Keratinocyte (primary cell): ENCODE measurements at regions not wholly inside any gene's neighbourhood (a gene's known extent, or its start where the extent isn't known, plus 50 kb on each side); places are given as distances from the start of the nearest gene placed in this dataset.

Experiments used
- DNase-seq: peaks from one replicate; pipeline ENCODE4 v3.0.0-alpha.2; 2011; ENCODE audit warnings: low read depth, missing footprints, low spot score
- FAIRE-seq: peaks from 2 replicates; lab custom pipeline; 2011; peaks lifted over from hg19 to GRCh38; lab: Jason Lieb, UNC
- H2AFZ ChIP-seq: 2 replicates; pipeline ENCODE4 v1.6.0; 2012; ENCODE audit warnings: low read length, control low read depth, inconsistent platforms; ENCODE audit not compliant: control insufficient read depth
- H3K27ac ChIP-seq: 2 replicates; pipeline ENCODE4 v1.5.1; 2011; ENCODE audit warnings: low read length; ENCODE audit not compliant: control insufficient read depth, insufficient read depth
- H3K27me3 ChIP-seq: 3 replicates; pipeline ENCODE4 v1.6.0; 2011; ENCODE audit warnings: low read length; ENCODE audit not compliant: control insufficient read depth, insufficient read depth; ENCODE audit errors: extremely low read depth
- H3K36me3 ChIP-seq, 2 experiments: 2 replicates in 1 of 2; 3 replicates in 1 of 2; pipeline ENCODE4 v1.5.1; 2011; ENCODE audit warnings: low read length in 2 of 2, mild to moderate bottlenecking in 1 of 2; ENCODE audit not compliant: control insufficient read depth in 2 of 2, insufficient read depth in 2 of 2; ENCODE audit errors: extremely low read depth in 1 of 2
- H3K4me1 ChIP-seq: 3 replicates; pipeline ENCODE4 v1.5.1; 2011; ENCODE audit warnings: low read length; ENCODE audit not compliant: control insufficient read depth, insufficient read depth; ENCODE audit errors: extremely low read depth
- H3K4me2 ChIP-seq: 3 replicates; pipeline ENCODE4 v1.6.0; 2011; ENCODE audit warnings: low read depth, low read length; ENCODE audit not compliant: control insufficient read depth, insufficient read depth; ENCODE audit errors: extremely low read depth
- H3K4me3 ChIP-seq, 3 experiments: fragments of 200-600 bp in 1 of 3; sonication (generic) in 1 of 3; 2 replicates in 2 of 3; 3 replicates in 1 of 3; pipeline ENCODE4 v1.5.1; 2011 to 2016; ENCODE audit warnings: low read length in 3 of 3, mild to moderate bottlenecking in 3 of 3, control low read depth in 2 of 3, inconsistent platforms in 1 of 3, low read depth in 1 of 3, mixed read lengths in 1 of 3, mixed run types in 1 of 3, moderate library complexity in 1 of 3; ENCODE audit not compliant: control insufficient read depth in 2 of 3, insufficient read depth in 2 of 3; ENCODE audit errors: extremely low read depth in 1 of 3
- H3K79me2 ChIP-seq: 2 replicates; pipeline ENCODE4 v1.6.0; 2012; ENCODE audit warnings: low read length; ENCODE audit not compliant: control insufficient read depth, insufficient read depth
- H3K9ac ChIP-seq: 3 replicates; pipeline ENCODE4 v1.6.0; 2011; ENCODE audit warnings: low read length; ENCODE audit not compliant: control insufficient read depth, insufficient read depth; ENCODE audit errors: extremely low read depth
- H3K9me1 ChIP-seq: 3 replicates; pipeline ENCODE4 v1.6.0; 2011; ENCODE audit warnings: low read length; ENCODE audit not compliant: control insufficient read depth, insufficient read depth; ENCODE audit errors: extremely low read depth
- H3K9me3 ChIP-seq: 2 replicates; pipeline ENCODE4 v1.5.1; 2012; ENCODE audit warnings: low read depth, low read length; ENCODE audit not compliant: control insufficient read depth
- H4K20me1 ChIP-seq: 3 replicates; pipeline ENCODE4 v1.6.0; 2011; ENCODE audit warnings: low read length; ENCODE audit not compliant: control insufficient read depth, insufficient read depth; ENCODE audit errors: extremely low read depth
- EZH2 ChIP-seq: IDR thresholded peaks from one replicate; pipeline ENCODE4 v1.6.1; 2012; ENCODE audit warnings: inconsistent platforms, mild to moderate bottlenecking, low read length, moderate library complexity
- dilution Hi-C: fragments of 300-500 bp; cut with MboI; formaldehyde crosslinking; loops from one replicate; pipeline ENCODE4 v1.7.0; 2020; ENCODE audit warnings: low sequenced_read_pairs; ENCODE audit not compliant: extremely low pct_ligation_motif_present
- TF ChIP-seq, protein P1 (sequence below), 3 experiments: IDR thresholded peaks in 1 of 3; conservative IDR thresholded peaks in 1 of 3; optimal IDR thresholded peaks in 1 of 3; 2 replicates in 2 of 3; 3 replicates in 1 of 3; pipeline versions ENCODE3 to v1.5.1; 2011; ENCODE audit warnings: low read length in 3 of 3, mild to moderate bottlenecking in 3 of 3, moderate library complexity in 2 of 3, control low read depth in 1 of 3, inconsistent platforms in 1 of 3; ENCODE audit not compliant: insufficient read depth in 2 of 3; ENCODE audit errors: extremely low read depth in 1 of 3

DNA sequence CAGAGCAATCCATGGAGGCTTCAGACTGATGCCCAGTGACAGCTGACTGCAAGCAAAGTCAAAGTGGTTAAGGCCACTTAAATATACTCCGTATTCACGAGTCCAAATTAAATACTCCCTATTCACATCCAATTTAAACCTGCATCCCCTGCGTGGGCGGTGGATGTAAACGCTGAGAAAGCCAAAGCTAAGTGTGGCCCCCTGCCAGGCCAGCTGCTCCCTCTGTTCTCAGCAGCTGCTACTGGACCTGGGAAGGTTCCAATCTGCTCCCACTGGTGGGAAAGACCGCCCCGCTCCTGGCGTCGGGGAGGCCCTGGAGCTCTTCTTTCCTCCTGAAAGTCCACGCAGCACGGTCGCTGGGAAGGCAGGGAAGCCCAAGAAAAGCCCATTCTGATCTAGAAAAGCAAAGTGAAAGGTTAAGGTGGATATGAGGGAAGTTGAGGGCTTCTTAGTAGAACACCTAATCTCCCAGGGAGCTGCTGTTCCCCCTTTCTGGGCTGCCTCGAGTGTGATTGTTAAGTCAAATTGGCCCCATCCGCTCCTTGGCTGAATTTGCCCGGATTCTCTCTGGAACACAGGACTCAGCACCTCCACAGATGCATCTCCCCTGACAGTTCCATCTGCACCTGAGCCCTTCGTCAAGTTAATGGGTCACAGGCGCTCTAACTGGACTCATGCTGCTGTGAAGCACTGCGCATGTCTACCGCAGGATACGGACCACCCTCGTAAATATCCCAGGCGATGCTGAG lies 205.5 kb downstream of the USP12 start:
- no peak for DNase-seq
- no peaks in the 10 kb centered on the region for H3K9me3 ChIP-seq
- dilution Hi-C loops, result no loop called here
- no peak for FAIRE-seq
- H3K36me3 ChIP-seq, result no peaks in the 10 kb centered on the region
- H2AFZ ChIP-seq, result no peak overlapping the region
- no peaks in the 10 kb centered on the region for H3K79me2 ChIP-seq
- no peaks in the 10 kb centered on the region for H3K4me1 ChIP-seq
- no peak overlapping the region for H3K4me2 ChIP-seq
- no peak for TF ChIP-seq EZH2
- TF ChIP-seq, protein P1, sequence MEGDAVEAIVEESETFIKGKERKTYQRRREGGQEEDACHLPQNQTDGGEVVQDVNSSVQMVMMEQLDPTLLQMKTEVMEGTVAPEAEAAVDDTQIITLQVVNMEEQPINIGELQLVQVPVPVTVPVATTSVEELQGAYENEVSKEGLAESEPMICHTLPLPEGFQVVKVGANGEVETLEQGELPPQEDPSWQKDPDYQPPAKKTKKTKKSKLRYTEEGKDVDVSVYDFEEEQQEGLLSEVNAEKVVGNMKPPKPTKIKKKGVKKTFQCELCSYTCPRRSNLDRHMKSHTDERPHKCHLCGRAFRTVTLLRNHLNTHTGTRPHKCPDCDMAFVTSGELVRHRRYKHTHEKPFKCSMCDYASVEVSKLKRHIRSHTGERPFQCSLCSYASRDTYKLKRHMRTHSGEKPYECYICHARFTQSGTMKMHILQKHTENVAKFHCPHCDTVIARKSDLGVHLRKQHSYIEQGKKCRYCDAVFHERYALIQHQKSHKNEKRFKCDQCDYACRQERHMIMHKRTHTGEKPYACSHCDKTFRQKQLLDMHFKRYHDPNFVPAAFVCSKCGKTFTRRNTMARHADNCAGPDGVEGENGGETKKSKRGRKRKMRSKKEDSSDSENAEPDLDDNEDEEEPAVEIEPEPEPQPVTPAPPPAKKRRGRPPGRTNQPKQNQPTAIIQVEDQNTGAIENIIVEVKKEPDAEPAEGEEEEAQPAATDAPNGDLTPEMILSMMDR (optimal IDR thresholded peaks at IDR 0.05 in 1 of 3, IDR thresholded peaks at IDR 0.05 in 1 of 3, conservative IDR thresholded peaks at IDR 0.05 in 1 of 3; ENCODE audit: extremely low read depth in 1 of 3, insufficient read depth in 2 of 3, low read length in 3 of 3), result no peak
- H3K9me1 ChIP-seq, result no peaks in the 10 kb centered on the region
- peaks cover 14% of the 10 kb centered on the region for H3K27me3 ChIP-seq
- H3K27ac ChIP-seq, result no peak overlapping the region
- H4K20me1 ChIP-seq, result no peaks in the 10 kb centered on the region
- H3K4me3 ChIP-seq, result no peak overlapping the region
- no peak overlapping the region for H3K9ac ChIP-seq

DNA sequence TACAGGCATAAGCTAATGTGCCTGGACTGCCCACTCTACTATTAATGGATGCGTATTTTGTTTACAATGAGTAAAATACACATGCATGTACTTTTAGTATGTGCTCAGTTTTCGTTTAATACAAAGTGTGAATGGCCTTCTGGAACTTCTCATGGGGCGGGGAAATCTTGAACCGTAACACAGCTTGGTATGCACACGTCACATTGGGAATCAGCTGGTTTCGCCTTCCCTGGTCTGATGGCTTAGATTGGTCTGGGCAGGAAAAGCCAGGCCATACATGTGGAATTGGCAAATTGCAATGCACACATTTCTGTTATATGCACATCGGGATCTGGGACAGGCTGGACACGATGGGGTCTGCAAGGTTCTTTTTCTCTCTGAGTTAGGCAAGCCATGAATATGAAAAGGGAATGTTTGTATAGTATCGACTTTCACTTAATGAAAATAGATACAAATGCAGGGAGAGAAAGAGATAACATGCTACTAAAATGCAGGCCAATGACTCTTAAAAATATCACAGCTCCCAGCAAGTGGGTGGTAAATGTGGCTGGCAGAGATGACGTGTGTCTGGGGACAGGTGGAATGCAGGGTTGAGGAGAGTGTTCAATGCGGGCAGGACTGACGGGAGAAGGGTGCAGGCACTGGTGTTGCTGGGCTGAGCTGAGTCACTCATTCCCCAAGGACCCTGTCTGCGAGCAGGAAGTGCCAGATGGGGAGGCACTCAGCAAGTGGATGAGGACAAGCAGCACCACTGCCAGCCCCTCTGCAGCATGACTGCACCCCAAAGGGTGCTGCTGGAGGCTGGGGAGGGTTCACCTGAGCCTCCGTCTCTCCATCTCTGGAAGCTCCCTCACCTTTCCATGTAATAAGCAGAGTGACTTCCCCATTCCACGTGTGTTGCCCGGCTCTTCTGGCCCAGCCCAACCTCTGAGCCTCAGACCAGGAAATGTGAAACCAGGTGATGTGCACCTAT lies 204.0 kb upstream of the GPR12 start:
- no peaks in the 10 kb centered on the region for H3K79me2 ChIP-seq
- H3K27ac ChIP-seq, result no peak overlapping the region
- no peak for DNase-seq
- no peak overlapping the region for H3K4me3 ChIP-seq
- FAIRE-seq, result no peak
- dilution Hi-C loops, result no loop called here
- no peak overlapping the region for H3K4me2 ChIP-seq
- H3K9ac ChIP-seq, result no peak overlapping the region
- H2AFZ ChIP-seq, result no peak overlapping the region
- H3K9me3 ChIP-seq, result no peaks in the 10 kb centered on the region
- no peaks in the 10 kb centered on the region for H4K20me1 ChIP-seq
- no peaks in the 10 kb centered on the region for H3K36me3 ChIP-seq
- H3K4me1 ChIP-seq, result no peaks in the 10 kb centered on the region
- no peaks in the 10 kb centered on the region for H3K9me1 ChIP-seq
- peaks cover 14% of the 10 kb centered on the region for H3K27me3 ChIP-seq
- TF ChIP-seq, protein P1 (optimal IDR thresholded peaks at IDR 0.05 in 1 of 3, IDR thresholded peaks at IDR 0.05 in 1 of 3, conservative IDR thresholded peaks at IDR 0.05 in 1 of 3; ENCODE audit: extremely low read depth in 1 of 3, insufficient read depth in 2 of 3, low read length in 3 of 3), result no peak
- TF ChIP-seq EZH2, result no peak
